SK-N-MC (cell line): ENCODE measurements at regions not wholly inside any gene's neighbourhood (a gene's known extent, or its start where the extent isn't known, plus 50 kb on each side); places are given as distances from the start of the nearest gene placed in this dataset.

Experiments
- EZH2 ChIP-seq: fragments of 200-600 bp; sonication (generic); IDR thresholded peaks from one replicate; pipeline ENCODE4 v1.6.1; 2017; ENCODE audit warnings: antibody characterized with exemption
- POLR2AphosphoS5 ChIP-seq: IDR thresholded peaks from 2 replicates; pipeline ENCODE4 v1.6.1; 2012; ENCODE audit warnings: mild to moderate bottlenecking, low read depth, low read length, borderline replicate concordance

DNA sequence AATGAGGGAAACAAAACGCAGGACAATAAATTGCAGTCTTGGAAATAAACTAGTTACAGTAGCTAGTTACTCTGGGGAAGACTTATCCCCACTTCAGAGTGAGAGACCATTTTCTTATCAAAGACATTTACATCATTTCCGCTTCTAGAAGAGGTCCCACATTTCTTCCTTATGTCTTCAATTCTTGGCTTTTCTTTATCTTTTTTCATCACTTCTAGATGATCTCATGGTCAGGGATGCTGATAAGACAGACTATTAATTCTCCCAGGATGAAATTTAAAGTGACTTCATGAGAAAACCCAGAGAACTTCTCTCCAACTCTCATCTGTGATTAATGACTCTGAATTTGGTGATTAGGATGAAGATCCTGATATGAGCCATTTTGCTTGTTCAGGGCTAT lies 229.1 kb downstream of the MTRR start:
- TF ChIP-seq POLR2AphosphoS5: no peak
- no peak for TF ChIP-seq EZH2
